WTC11 (cell line): ENCODE measurements at regions not wholly inside any gene's neighbourhood (a gene's known extent, or its start where the extent isn't known, plus 50 kb on each side); places are given as distances from the start of the nearest gene placed in this dataset.

Source experiments
- CBFB ChIP-seq: sonication (generic); formaldehyde crosslinking; IDR thresholded peaks from 2 replicates; pipeline ENCODE4 v1.8.1; 2022; ENCODE audit warnings: mild to moderate bottlenecking, low read depth, missing genetic modification reagents
- CREB1 ChIP-seq: sonication (generic); formaldehyde crosslinking; IDR thresholded peaks from 2 replicates; pipeline ENCODE4 v1.8.0; 2023; ENCODE audit warnings: mild to moderate bottlenecking, missing genetic modification reagents
- JUN ChIP-seq: sonication (generic); formaldehyde crosslinking; IDR thresholded peaks from 2 replicates; pipeline ENCODE4 v1.8.0; 2023; ENCODE audit warnings: mild to moderate bottlenecking, missing genetic modification reagents
- NFE2L1 ChIP-seq: sonication (generic); formaldehyde crosslinking; IDR thresholded peaks from 2 replicates; pipeline ENCODE4 v1.8.1; 2023; ENCODE audit warnings: missing genetic modification reagents
- TF ChIP-seq, protein P1 (sequence below): fragments of 200-600 bp; IDR thresholded peaks from 2 replicates; pipeline ENCODE4 v1.8.0; 2022; ENCODE audit warnings: antibody characterized with exemption
- TF ChIP-seq, protein P2 (sequence below): sonication (generic); formaldehyde crosslinking; IDR thresholded peaks from 2 replicates; pipeline ENCODE4 v1.8.1; 2023; ENCODE audit warnings: mild to moderate bottlenecking, missing genetic modification reagents, moderate library complexity

DNA sequence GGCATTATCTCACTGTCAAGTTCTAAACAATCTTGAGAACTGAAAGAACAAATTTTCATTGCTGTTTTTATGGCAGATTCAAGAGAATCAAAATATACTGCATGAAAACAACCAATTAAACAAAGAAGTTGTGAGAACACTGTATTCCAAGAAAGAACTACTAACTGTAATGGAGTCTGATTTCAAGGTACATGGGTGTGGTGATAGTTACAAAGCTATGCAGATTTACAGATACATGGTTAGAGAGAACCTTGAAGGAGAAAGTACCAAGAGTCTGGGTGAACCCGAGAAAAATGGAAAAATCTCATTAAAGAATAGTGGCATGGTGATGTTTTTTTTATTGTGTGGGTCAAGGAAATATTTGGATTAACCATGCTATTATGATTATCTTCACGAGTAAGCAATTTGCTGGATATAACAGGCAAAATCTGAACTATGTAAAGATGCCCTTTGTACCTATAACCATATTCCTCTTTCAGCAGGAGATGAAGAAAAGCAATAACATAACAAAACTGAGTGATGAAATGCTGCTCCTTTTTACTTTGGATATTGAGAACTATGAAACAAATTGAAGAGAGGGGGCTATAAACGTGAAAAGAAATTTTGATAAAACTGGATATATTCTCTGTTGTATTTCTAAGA, 100.4 kb downstream of the PLSCR2 start:
- TF ChIP-seq NFE2L1 (no peak), CREB1 (no peak), CBFB (CRISPR knock-in tag) (no peak), JUN (CRISPR knock-in tag) (no peak)
- TF ChIP-seq, protein P1, sequence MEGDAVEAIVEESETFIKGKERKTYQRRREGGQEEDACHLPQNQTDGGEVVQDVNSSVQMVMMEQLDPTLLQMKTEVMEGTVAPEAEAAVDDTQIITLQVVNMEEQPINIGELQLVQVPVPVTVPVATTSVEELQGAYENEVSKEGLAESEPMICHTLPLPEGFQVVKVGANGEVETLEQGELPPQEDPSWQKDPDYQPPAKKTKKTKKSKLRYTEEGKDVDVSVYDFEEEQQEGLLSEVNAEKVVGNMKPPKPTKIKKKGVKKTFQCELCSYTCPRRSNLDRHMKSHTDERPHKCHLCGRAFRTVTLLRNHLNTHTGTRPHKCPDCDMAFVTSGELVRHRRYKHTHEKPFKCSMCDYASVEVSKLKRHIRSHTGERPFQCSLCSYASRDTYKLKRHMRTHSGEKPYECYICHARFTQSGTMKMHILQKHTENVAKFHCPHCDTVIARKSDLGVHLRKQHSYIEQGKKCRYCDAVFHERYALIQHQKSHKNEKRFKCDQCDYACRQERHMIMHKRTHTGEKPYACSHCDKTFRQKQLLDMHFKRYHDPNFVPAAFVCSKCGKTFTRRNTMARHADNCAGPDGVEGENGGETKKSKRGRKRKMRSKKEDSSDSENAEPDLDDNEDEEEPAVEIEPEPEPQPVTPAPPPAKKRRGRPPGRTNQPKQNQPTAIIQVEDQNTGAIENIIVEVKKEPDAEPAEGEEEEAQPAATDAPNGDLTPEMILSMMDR = no peak
- TF ChIP-seq, protein P2, sequence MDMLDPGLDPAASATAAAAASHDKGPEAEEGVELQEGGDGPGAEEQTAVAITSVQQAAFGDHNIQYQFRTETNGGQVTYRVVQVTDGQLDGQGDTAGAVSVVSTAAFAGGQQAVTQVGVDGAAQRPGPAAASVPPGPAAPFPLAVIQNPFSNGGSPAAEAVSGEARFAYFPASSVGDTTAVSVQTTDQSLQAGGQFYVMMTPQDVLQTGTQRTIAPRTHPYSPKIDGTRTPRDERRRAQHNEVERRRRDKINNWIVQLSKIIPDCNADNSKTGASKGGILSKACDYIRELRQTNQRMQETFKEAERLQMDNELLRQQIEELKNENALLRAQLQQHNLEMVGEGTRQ = no peak
